ENCODE measurements at regions not wholly inside any gene's neighbourhood (a gene's known extent, or its start where the extent isn't known, plus 50 kb on each side); places are given as distances from the start of the nearest gene placed in this dataset.
"Not testable (repeated sequence)": the region's sequence is repeated elsewhere in the genome, so short reads cannot be mapped to it uniquely, and the experiment has no call there.

- DNase-seq (ENCODE audit: low read depth in 4 of 4, low spot score in 3 of 4), result no peak
Measured at GRCh38 chr12:47493801-47494200, 212.0 kb downstream of the RPAP3 start.

GRCh38 chr12:47491516-47492305, 214.1 kb downstream of the RPAP3 start:
- DNase-seq (ENCODE audit: low read depth in 4 of 4, low spot score in 3 of 4), result no peak

- DNase-seq (ENCODE audit: low read depth in 4 of 4, low spot score in 3 of 4), result no peak
Measured at GRCh38 chr12:47488888-47489287, 216.9 kb downstream of the RPAP3 start.

- no peak for DNase-seq (ENCODE audit: low read depth in 4 of 4, low spot score in 3 of 4)
Measured at GRCh38 chr12:47481041-47481440, 224.8 kb downstream of the RPAP3 start.

- no peak for DNase-seq (ENCODE audit: low read depth in 4 of 4, low spot score in 3 of 4)
Measured at GRCh38 chr12:47478426-47478825, 227.4 kb downstream of the RPAP3 start.

GRCh38 chr12:47473091-47473490, 232.7 kb downstream of the RPAP3 start:
- no peak for DNase-seq (ENCODE audit: low read depth in 4 of 4, low spot score in 3 of 4)

GRCh38 chr12:47470349-47470748, 235.5 kb downstream of the RPAP3 start:
- DNase-seq (ENCODE audit: low read depth in 4 of 4, low spot score in 3 of 4), result not testable (repeated sequence)

- not testable (repeated sequence) for DNase-seq (ENCODE audit: low read depth in 4 of 4, low spot score in 3 of 4)
Measured at GRCh38 chr12:47463918-47464317, 241.9 kb downstream of the RPAP3 start.

- DNase-seq (ENCODE audit: low read depth in 4 of 4, low spot score in 3 of 4), result no peak
Measured at GRCh38 chr12:47458279-47458678, 247.6 kb downstream of the RPAP3 start.

GRCh38 chr12:47449797-47450196, 256.0 kb downstream of the RPAP3 start:
- no peak for DNase-seq (ENCODE audit: low read depth in 4 of 4, low spot score in 3 of 4)

GRCh38 chr12:47442310-47442709, 263.5 kb downstream of the RPAP3 start:
- DNase-seq (ENCODE audit: low read depth in 4 of 4, low spot score in 3 of 4), result no peak

GRCh38 chr12:47441490-47441889, 264.3 kb downstream of the RPAP3 start:
- no peak for DNase-seq (ENCODE audit: low read depth in 4 of 4, low spot score in 3 of 4)

GRCh38 chr12:47438175-47438574, 267.7 kb downstream of the RPAP3 start:
- DNase-seq (ENCODE audit: low read depth in 4 of 4, low spot score in 3 of 4), result no peak

GRCh38 chr12:47437570-47437969, 268.3 kb downstream of the RPAP3 start:
- no peak for DNase-seq (ENCODE audit: low read depth in 4 of 4, low spot score in 3 of 4)

- DNase-seq (ENCODE audit: low read depth in 4 of 4, low spot score in 3 of 4), result no peak
Measured at GRCh38 chr12:47433876-47434275, 272.0 kb downstream of the RPAP3 start.

- not testable (repeated sequence) for DNase-seq (ENCODE audit: low read depth in 4 of 4, low spot score in 3 of 4)
Measured at GRCh38 chr12:47426678-47427309, 279.0 kb downstream of the RPAP3 start.

- DNase-seq (ENCODE audit: low read depth in 4 of 4, low spot score in 3 of 4), result no peak
Measured at GRCh38 chr12:47422611-47423010, 283.2 kb downstream of the RPAP3 start.

GRCh38 chr12:47419497-47419896, 286.3 kb downstream of the RPAP3 start:
- no peak for DNase-seq (ENCODE audit: low read depth in 4 of 4, low spot score in 3 of 4)

- DNase-seq (ENCODE audit: low read depth in 4 of 4, low spot score in 3 of 4), result no peak
Measured at GRCh38 chr12:47417955-47418354, 287.9 kb downstream of the RPAP3 start.

- no peak for DNase-seq (ENCODE audit: low read depth in 4 of 4, low spot score in 3 of 4)
Measured at GRCh38 chr12:47417121-47417520, 288.7 kb downstream of the RPAP3 start.

- DNase-seq (ENCODE audit: low read depth in 4 of 4, low spot score in 3 of 4), result no peak
Measured at GRCh38 chr12:47415054-47415453, 290.8 kb downstream of the RPAP3 start.

GRCh38 chr12:47414511-47414910, 291.3 kb downstream of the RPAP3 start:
- no peak for DNase-seq (ENCODE audit: low read depth in 4 of 4, low spot score in 3 of 4)

All from right renal pelvis (tissue), 4 donors.